ENCODE measurements at regions not wholly inside any gene's neighbourhood (a gene's known extent, or its start where the extent isn't known, plus 50 kb on each side); places are given as distances from the start of the nearest gene placed in this dataset.

GRCh38 chr7:83306502-83306901, 143.8 kb upstream of the PCLO start:
- no peaks in the 10 kb centered on the region for H4K20me1 ChIP-seq (ENCODE audit: insufficient read depth)
- no peaks in the 10 kb centered on the region; the same call in 1 of the 2 replicates for H3K9me2 ChIP-seq (ENCODE audit: insufficient read depth)
- H3K4me3 ChIP-seq = no peak overlapping the region
- H3K79me2 ChIP-seq (ENCODE audit: low read depth) = no peaks in the 10 kb centered on the region
- no peaks in the 10 kb centered on the region for H3K36me3 ChIP-seq (ENCODE audit: low read depth)
- no peak overlapping the region for H2AFZ ChIP-seq
- no TSS peak for BruUV-seq (replicated peaks)
- no peaks in the 10 kb centered on the region for H3K4me1 ChIP-seq (replicated peaks; ENCODE audit: insufficient read depth)
- POLR2A ChIA-PET (ENCODE audit: unreplicated experiment) = no interaction called here
- DNase-seq = no peak
- H3K4me2 ChIP-seq = no peak overlapping the region
- H3K27me3 ChIP-seq (ENCODE audit: insufficient read depth, low read depth) = no peaks in the 10 kb centered on the region
- intact Hi-C loops (cut with micrococcal nuclease; ENCODE audit: unreplicated experiment) = no loop called here
- no peak overlapping the region for H3K27ac ChIP-seq
- no peaks in the 10 kb centered on the region for H3K9me3 ChIP-seq (ENCODE audit: insufficient read depth, low read depth)
- no peaks in the 10 kb centered on the region for H3F3A ChIP-seq (ENCODE audit: insufficient read depth, low read depth)
- TF ChIP-seq CTCF (conservative IDR thresholded peaks at IDR 0.05) = no peak
- no peak for TF ChIP-seq EZH2 (IDR thresholded peaks at IDR 0.05; ENCODE audit: low read depth)
- CTCF ChIA-PET = no interaction called here

- Histone ChIP-seq H4K20me1 (ENCODE audit: insufficient read depth) (no peaks in the 10 kb centered on the region), H3K9me2 (ENCODE audit: insufficient read depth) (peaks cover 2% of the 10 kb centered on the region; the same call in 1 of the 2 replicates), H3K36me3 (ENCODE audit: low read depth) (no peaks in the 10 kb centered on the region), H3K27ac (no peak overlapping the region), H2AFZ (no peak overlapping the region), H3K79me2 (ENCODE audit: low read depth) (no peaks in the 10 kb centered on the region), H3K27me3 (ENCODE audit: insufficient read depth, low read depth) (no peaks in the 10 kb centered on the region), H3K4me3 (no peak overlapping the region), H3K9me3 (ENCODE audit: insufficient read depth, low read depth) (no peaks in the 10 kb centered on the region), H3K4me1 (replicated peaks; ENCODE audit: insufficient read depth) (no peaks in the 10 kb centered on the region), H3K4me2 (no peak overlapping the region), H3F3A (ENCODE audit: insufficient read depth, low read depth) (no peaks in the 10 kb centered on the region)
- intact Hi-C loops (cut with micrococcal nuclease; ENCODE audit: unreplicated experiment) = no loop called here
- TF ChIP-seq CTCF (conservative IDR thresholded peaks at IDR 0.05) (no peak), EZH2 (IDR thresholded peaks at IDR 0.05; ENCODE audit: low read depth) (no peak)
- ChIA-PET POLR2A (ENCODE audit: unreplicated experiment) (no interaction called here), CTCF (no interaction called here)
- no TSS peak for BruUV-seq (replicated peaks)
- DNase-seq = no peak
Measured at GRCh38 chr7:83305027-83305426, 142.3 kb upstream of the PCLO start.

- DNase-seq = no peak
- no peaks in the 10 kb centered on the region for H3K27me3 ChIP-seq (ENCODE audit: insufficient read depth, low read depth)
- H2AFZ ChIP-seq = no peak overlapping the region
- ChIA-PET POLR2A (ENCODE audit: unreplicated experiment) (no interaction called here), CTCF (no interaction called here)
- intact Hi-C loops (cut with micrococcal nuclease; ENCODE audit: unreplicated experiment) = no loop called here
- H3K4me1 ChIP-seq (replicated peaks; ENCODE audit: insufficient read depth) = no peaks in the 10 kb centered on the region
- no peak overlapping the region for H3K4me2 ChIP-seq
- H3K9me2 ChIP-seq (ENCODE audit: insufficient read depth) = peaks cover 3% of the 10 kb centered on the region; the same call in 1 of the 2 replicates
- BruUV-seq (replicated peaks) = no TSS peak
- no peak overlapping the region for H3K27ac ChIP-seq
- H3K36me3 ChIP-seq (ENCODE audit: low read depth) = no peaks in the 10 kb centered on the region
- H4K20me1 ChIP-seq (ENCODE audit: insufficient read depth) = no peaks in the 10 kb centered on the region
- TF ChIP-seq EZH2 (IDR thresholded peaks at IDR 0.05; ENCODE audit: low read depth) (no peak), CTCF (conservative IDR thresholded peaks at IDR 0.05) (no peak)
- no peaks in the 10 kb centered on the region for H3F3A ChIP-seq (ENCODE audit: insufficient read depth, low read depth)
- H3K9me3 ChIP-seq (ENCODE audit: insufficient read depth, low read depth) = no peaks in the 10 kb centered on the region
- H3K4me3 ChIP-seq = no peak overlapping the region
- H3K79me2 ChIP-seq (ENCODE audit: low read depth) = no peaks in the 10 kb centered on the region
Measured at GRCh38 chr7:83301416-83301815, 138.7 kb upstream of the PCLO start.
